Amygdala (tissue), 56 donors: ENCODE measurements at regions not wholly inside any gene's neighbourhood (a gene's known extent, or its start where the extent isn't known, plus 50 kb on each side); places are given as distances from the start of the nearest gene placed in this dataset.

ENCODE experiments used
- DNase-seq, 56 donors: peaks; one replicate each; lab custom pipeline; 2025; lab: John Stamatoyannopoulos, UW

DNA sequence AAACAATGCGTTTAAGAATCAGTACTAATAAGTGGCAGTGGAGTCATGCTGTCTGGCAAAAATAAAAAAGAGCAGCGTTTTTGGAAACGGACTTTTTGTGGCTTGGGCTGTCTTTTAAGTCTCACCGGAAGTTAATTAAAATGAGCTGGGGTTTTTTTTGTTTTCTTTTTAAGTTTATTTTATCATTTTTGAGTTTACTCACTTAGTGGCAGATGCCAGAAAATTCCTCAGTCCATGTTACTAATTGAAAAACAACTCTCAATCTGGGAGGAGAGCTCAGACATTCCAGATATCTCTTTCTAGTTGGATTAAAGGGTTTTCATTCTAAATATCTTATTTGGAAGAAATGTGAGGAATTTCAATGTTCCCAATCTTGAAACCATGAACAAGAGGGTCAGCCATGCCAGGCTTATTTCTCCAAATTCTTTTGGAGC is 133.8 kb upstream of the AGR3 start:
- no peak for DNase-seq

DNA sequence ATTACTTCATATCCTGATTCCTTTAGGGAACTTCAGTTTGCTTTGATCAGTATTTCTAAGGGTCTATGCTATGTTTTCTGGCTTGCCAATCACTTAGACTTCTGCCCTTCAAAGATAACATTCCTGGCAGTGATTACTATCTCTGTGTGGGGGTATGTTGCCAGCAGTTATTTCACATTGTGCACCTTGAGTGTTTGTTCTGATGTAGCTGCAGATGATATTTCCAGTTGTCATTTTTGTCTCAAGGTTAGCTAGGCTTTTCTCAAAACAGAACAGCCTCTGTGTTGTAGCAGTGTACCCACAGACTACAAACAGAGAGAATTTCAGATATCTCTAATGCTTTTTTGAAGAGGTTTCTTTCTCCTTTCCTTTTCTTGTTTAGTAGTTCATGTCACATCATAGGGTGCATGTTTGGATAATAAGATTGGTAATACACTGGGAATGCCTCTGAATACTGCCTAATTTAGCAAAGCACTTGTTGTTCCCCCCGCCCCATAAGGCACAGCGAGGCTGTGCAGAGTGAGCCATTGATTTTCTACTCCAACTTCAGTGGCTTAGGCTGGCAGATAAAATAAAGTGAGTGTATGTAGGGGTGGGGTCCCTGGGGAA is 134.7 kb upstream of the AGR3 start:
- DNase-seq, result no peak

DNA sequence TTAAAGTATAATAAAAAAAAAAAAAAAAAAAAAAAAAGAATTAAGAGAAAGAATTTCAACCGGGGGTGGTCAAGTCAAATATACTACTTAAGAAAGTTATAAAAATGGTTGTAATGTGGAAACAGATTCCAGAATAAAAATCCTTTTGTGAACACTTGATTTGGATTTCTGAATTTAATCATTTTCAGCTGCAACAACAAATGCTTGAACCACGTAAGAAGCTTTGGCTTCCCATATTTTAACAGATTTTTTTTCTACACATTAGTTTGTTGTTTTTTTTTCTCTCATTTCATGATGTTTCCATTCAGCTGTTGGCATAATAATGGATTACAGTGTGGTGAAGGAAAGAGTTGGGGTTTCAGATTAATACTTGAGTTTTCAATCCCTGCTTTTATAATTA is 137.3 kb upstream of the AGR3 start:
- no peak for DNase-seq

GRCh38 chr7:17020250-17020649 is 138.5 kb upstream of the AGR3 start:
- DNase-seq, result no peak

GRCh38 chr7:17021205-17021604 is 139.4 kb upstream of the AGR3 start:
- DNase-seq, result no peak

DNA sequence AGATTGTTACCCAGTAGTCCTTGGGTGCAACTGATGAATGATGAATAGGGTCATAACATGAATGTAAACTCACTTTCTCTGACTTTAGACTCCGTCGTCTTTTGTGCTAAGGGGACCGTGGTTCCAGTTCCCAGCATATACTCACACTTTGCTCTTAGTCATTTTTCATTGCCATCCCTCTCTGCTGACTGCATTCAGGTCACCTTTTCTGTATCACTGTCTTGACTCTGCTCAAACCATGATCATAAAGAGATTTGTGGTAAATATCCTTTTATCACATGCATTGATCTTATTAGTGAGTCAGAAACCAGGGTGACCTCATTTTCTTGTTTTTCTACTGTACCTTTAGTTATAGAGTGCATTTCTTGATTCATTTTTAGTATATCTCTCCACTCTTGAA is 141.1 kb upstream of the AGR3 start:
- no peak for DNase-seq

DNA sequence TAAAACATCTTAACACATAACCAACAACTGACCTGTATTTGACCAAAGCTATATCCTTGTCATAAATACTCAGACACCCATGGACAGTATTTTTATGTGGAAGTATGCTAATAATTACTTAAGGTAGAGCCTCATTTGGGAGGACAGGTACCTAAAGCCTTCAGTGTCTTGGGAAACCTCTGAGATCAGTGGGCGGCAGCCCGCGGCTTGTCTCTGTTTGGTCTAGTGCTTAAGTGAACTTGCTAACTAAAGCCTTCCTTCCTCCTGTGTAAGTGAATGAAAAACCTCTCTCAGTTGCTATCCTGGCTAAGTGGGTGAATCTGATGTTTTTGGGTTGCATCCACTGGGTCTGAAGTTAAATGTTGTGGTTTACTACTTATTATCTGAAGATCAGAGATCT is 144.5 kb upstream of the AGR3 start:
- no peak for DNase-seq

DNA sequence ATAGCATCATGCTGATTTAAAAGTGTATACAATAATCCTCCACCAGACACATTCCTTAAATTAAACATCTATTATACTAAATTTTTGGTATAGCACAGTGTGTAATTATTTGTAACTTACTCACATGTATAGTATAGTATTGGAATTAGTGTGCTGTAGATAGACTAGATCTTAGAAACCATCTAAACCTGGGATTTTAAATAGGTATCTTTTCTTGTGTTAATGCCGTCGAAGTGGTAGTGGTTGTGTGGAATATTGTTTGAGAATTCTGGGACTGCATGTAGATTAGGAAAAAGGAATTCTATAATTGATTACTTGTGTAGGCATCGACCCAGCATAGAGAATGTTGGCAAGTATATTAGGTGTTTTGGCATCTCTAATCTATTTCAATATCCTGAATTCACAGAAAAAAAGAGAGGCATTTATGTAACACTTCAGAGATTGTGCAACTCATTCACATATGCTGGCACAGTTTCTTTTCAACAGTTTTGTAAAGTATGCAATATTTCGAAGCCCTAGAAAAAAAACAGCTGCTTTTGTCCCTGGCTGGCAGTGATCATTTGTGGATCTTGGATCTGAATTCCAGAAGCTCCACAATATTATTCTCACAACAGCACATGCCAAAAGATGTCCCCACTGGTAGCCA is 145.5 kb upstream of the AGR3 start:
- DNase-seq, result peak in 1 of 56 donors; percentile 1

DNA sequence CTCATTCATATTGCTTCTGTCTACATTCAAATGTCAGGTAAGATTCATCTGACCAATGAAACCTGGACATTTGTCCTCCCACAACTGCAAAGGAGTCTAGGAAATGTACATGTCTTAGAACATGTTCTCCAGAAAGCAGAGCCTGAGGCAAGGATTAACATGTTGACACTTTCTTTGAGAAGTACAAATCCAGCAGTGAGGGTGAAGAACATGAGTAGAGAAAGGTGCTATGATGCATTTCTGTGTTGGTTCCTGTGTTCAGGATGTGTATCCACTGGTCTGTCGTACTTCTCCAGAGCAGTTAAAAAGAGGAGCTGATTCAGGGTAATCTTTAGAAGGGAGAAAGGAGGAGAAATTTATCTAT is 146.0 kb upstream of the AGR3 start:
- DNase-seq, result no peak

GRCh38 chr7:17029150-17029549 is 147.4 kb upstream of the AGR3 start:
- no peak for DNase-seq

- DNase-seq, result no peak
Measured at GRCh38 chr7:17030559-17030958, 148.8 kb upstream of the AGR3 start.

DNA sequence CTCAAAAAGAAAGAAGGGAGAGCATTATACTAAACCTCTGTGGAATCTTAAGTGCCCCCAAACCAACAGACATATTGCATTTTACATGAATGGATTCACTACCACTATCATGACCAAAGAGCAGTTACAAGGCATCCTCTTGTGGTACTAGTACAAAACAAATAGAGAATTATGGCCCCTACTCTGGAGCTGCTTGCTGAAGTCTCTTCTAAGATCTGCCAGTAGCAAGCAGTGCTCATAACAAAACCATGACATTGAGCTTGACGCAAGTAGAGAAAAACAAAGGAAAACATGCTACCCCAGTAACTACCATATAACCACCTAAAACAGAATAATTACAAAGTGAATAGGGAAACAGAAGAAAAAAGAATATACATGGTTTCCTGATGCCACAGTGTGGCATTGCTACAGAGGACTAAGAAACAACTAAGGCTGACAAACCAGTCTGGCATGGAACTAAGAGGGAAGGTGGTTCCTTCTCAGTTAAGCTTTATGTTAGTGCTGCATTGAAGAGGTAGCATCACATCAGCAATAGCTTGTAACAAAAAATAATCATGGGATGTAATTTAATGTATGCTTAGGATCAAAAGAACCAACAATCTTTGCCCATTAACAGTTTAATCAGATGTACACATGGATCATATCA is 150.2 kb upstream of the AGR3 start:
- DNase-seq, result no peak

DNA sequence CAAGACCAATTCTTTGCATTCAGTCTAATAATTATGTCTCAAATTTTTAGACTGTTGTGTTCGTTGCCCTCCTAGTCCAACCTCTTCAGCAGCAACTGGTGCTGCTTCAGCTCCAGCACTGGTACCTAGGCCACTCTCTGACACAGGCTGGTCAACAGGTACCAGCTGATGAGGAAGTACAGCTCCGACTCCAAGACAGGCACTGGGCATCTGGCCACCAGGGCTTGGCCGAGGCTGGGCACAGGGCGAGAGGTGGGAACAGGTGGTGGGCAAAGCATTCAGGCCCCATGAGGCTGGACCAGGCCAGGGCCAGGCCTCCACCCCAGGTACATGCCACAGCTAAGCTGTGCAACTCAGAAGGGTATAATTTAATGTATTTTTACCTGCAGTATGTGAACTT is 151.5 kb upstream of the AGR3 start:
- no peak for DNase-seq

GRCh38 chr7:17036584-17036983 is 154.8 kb upstream of the AGR3 start:
- DNase-seq, result no peak

GRCh38 chr7:17037356-17037755 is 155.6 kb upstream of the AGR3 start:
- DNase-seq, result no peak

DNA sequence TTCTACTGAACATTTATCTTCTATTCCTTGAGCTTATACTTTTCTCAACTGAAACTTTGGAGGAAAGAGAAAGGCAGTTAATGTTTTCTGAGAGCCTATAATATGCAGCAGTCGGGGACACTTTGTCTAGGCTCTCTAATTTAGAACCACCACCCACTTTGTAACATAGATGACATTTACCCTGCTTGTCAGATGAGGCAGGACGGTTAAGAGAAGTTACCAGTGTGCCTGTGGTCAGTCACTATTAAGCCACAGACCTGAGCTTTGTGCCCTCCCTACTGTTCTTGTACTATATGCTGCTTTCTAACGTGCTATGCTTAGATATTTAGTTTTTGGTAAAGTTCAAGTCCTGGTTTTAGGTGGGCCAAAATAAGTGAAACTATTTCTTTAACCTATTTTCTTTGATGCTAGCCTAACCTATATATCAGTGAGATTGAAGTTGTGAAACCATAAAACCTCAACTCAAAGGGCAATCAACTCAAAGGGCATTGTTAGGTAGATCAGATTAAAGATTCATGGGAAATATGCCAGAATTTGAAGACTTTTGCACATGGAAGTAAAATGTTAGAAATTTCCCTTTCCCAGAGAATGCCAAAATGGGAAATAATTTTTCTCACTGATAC is 156.5 kb upstream of the AGR3 start:
- no peak for DNase-seq

GRCh38 chr7:17038783-17039170 is 157.0 kb upstream of the AGR3 start:
- DNase-seq, result no peak

GRCh38 chr7:17039372-17039771 is 157.6 kb upstream of the AGR3 start:
- DNase-seq, result no peak

- no peak for DNase-seq
Measured at GRCh38 chr7:17040716-17041115, 158.9 kb upstream of the AGR3 start.

DNA sequence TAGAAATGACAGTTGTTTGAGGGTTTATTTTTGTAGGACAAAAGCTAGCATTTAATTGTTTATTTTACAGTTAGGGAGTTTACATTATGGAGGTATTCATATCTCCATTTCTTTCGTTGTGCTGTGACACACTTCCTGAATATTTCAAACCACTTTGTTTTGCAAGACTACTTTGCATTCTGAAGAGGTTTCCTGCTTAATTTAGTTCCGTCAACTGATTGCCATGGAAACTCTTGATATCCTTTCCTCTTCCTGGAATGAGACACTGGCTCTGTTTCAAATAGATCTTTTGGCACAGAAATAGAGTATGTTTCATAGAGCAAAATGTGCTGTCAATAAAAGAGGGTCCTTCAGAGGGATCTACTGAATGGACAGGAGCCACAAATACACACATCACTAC is 159.5 kb upstream of the AGR3 start:
- no peak for DNase-seq

DNA sequence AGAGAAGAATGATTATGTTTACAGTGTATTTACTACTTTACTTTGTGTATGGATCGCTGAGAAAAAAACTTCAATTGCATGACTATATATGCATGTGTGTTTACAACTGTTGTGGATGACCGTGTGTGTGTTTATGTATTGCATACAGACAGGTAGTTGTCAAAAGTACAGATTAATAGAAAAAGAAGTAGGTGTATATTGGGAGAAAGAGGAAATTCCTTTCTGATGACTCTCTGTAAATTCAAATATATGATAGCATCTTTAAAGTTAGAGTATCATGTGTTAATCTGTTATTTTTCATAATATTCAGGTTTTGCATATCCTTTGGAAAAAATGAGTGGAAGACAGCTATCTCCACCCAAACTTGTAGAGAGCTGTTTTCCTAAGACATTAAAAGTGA is 160.4 kb upstream of the AGR3 start:
- no peak for DNase-seq
